Stimulated activated CD8-positive, alpha-beta memory T cell treated with anti-CD3 and anti-CD28 coated beads, Interleukin-2, amount 100 ng/mL, for 48 hours (primary cell): ENCODE measurements at regions not wholly inside any gene's neighbourhood (a gene's known extent, or its start where the extent isn't known, plus 50 kb on each side); places are given as distances from the start of the nearest gene placed in this dataset.

Experiments used
- DNase-seq, 2 donors: peaks; one replicate each; pipeline ENCODE4 v3.0.0-alpha.2; 2020; ENCODE audit warnings: low read depth in 2 of 2

GRCh38 chr18:41545091-41545888 is 409.7 kb upstream of the PIK3C3 start:
- no peak for DNase-seq

DNA sequence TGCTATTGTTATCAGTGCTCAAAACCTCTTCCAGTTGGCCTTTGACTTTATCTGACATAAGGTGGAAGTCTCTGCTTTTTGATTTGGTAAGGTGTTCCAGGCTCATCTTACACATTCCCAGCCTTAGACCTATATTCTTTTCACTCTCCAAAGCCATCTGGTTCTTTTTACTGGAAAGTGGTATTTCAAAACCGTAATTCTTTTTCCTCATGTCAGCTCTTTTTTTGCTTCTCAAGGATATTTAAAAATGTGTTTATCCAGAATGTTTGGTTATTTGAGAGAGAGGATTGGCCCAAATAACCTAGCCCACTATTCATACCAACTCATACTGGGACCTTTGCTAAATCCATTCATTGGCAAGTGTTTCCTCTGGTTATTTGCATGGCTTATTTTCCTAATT is 411.2 kb upstream of the PIK3C3 start:
- no peak for DNase-seq

DNA sequence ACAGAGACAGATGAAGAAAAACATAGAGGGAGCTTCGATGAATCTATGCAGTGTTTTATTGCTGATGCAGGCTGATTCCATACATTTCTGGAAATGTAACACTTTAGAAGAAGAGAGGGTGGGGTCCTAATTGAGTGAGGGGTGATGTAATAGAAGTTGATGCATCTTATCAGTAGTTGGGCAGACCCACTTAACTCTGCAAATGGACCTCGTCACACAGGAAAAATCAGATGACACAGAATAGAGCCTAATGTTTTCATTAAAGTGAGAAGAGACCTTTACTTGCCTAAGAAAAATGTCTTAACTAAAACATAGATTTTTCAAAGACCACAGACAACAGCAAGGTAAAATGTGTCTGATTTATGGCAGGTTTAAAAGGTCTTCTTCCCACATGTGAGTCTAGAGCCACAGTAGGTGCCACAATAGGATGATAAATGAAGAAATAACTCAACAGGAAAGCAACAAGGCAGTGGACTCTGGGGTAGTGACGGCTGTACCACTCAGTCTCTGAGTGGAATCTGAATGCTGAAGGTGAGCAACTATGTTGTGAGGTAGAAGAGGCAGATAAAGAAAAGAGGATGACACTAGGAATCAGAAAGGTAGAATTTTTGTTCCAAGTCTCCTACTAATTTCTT is 414.7 kb upstream of the PIK3C3 start:
- no peak for DNase-seq

DNA sequence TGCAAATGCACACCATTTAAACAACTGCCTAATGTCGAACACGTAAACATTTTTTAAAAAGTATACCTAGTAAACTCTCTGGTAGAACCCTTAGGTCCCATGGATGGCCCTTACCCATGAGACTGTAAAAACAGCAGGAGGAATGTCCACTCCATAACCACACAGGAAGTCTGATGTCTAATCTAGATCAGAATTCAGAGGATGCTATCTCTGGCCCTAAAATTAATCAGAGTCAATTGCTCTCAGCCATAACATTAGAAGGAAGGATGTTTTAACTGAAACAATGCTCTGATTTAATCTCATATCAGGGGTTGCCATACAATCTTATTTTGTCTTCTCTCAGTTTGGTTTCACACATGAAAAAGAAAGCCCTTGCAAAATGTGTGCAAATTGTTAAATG is 416.3 kb upstream of the PIK3C3 start:
- no peak for DNase-seq

- DNase-seq: no peak
Observed at GRCh38 chr18:41537666-41538065, 417.4 kb upstream of the PIK3C3 start.

GRCh38 chr18:41532344-41533086 is 422.5 kb upstream of the PIK3C3 start:
- no peak for DNase-seq

DNA sequence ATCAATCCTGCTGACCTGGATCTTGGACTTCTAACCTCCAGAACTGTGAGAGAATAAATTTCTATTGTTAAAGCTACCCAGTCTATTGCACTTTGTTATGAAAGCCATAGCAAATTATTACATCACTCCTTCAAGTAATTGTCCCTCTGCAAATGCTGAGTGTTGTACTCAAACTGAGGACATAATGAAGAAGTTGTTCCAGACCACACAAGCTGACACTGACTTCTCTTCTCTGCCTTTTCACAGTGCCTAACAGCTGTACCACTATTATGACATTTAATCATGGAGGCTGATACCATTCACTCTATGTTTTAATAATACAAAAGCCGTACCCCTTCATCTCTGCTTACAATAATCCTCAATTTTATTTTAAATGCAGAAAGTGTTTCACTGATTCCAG is 424.1 kb upstream of the PIK3C3 start:
- no peak for DNase-seq

GRCh38 chr18:41529093-41529492 is 425.9 kb upstream of the PIK3C3 start:
- no peak for DNase-seq

DNA sequence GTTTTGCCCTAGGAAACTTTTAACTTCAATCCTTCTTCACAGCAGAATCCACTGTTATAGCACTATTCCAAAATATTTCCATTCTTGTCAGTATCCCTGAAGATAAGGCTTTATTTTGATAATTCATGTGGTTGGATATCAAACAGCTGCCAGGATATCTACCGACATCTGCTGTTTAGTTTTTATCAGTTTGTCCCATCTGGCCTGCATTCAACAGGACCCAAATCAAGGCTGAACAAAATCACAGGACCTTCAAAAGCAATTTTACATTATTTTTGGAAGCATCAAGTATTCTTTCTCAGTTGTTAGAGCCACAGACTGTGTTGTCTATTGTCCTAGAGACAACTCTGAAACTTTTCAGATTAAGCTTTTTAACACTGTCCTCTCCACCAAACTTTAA is 429.0 kb upstream of the PIK3C3 start:
- DNase-seq: no peak

DNA sequence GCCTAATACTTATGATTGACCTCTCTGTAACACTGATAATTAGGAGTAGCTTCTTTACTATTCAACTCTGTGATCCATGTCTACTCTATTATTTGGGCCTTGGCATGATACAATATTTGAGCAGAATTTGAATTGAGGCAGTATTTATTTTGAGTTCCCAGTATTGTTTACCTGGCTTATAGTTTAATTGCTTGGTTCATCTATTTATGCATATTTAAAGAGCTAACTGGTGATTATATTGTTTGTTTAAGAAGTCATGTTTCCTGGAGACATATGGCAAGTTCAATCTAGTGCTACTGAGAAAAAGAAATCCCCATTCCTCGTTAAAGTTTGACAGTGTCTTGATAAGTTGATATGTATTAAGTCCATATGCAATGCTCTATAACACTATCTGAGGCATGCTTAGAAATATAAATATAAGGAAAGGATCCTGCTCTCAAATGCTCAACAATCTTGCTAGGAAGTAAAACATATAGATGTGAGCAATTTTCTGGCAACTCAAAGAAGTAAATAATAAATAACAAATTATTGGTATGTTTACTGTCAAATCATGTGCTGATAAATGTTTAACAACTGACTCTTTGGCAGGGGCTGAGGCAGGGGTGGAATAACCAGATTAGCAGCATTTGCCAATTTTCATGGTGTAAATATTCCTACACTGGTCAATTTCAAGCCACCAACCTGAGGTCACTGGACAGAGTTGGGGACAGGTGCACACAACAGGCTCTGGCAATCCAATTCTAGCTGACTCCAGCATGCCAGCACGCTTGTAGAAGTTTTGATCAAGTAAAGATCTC is 430.2 kb upstream of the PIK3C3 start:
- no peak for DNase-seq

DNA sequence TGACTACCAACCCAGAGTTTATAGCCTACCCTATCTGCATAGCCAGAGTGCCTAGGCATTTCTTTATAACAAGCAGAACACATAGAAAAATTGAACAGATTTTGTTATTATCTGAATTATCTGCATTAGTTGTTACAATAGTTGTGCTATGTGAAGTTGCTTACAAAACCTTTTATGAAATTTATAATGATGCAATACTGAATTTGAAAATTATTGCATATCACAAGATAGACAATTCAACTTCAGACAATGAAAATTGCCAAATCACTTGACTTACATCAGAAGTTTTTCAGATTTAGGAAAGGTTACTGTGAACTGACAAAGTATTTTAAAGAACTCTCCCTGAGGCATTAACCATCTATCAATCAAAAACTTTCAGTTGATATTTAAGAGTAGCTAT is 437.9 kb upstream of the PIK3C3 start:
- DNase-seq: no peak

GRCh38 chr18:41513438-41513837 is 441.6 kb upstream of the PIK3C3 start:
- DNase-seq: no peak

DNA sequence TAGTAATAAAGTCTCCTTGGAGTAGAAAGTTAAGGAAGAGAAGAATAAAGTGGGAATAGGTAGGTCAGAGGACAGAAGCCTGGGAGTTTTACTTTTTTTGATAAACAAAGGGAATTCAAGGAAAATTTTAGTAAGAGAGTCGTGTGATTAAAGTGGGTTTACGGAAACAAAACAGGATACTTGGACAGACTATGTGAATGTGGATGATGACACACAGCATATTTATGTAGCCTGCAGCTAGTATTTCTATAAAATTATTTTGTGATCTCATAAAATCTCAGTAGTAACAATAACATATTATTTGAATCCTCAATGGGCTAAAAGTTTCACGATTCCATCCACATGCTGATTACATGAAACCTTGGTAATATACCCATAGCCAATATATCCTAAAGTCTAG is 450.7 kb upstream of the PIK3C3 start:
- no peak for DNase-seq

- no peak for DNase-seq
Observed at GRCh38 chr18:41501848-41502247, 453.2 kb upstream of the PIK3C3 start.

DNA sequence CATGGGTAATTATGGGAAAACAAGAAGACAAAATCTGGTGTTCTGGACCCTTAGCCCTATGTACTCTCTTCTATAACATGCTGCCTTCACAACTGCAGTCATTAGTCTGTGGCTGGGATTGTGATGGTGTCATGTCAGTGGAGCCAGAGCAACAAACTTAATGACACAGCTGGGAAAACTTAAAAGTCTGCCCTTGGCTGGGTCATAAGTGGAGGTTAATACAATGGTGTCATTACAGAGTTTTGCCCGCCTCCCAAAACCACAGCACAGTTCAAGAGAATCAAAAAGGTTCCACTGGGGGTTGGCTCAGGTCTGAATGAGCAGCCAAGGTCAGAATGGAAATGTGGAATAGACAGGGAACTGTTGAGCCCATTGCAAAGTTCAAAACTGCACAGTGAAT is 455.7 kb upstream of the PIK3C3 start:
- no peak for DNase-seq

DNA sequence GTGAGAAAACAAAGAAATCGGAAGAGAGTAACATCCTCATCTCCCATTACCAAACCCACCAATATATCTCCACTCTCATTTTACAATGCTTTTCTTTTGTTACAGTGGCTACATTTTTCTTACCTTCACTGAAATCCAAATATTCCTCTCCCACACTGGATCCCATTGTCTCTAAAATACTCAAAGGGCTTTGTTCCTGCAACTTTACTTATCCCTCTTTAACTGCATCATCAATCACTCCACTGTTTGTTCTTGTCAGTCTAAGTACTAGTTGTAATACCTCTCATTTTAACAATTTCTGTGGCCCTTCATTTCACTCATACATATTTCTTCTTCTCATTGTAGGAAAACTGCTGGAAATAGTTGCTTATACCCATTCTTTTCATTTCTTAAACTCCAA is 464.2 kb upstream of the PIK3C3 start:
- DNase-seq: no peak

- no peak for DNase-seq
Observed at GRCh38 chr18:41486575-41486974, 468.5 kb upstream of the PIK3C3 start.

- no peak for DNase-seq
Observed at GRCh38 chr18:41484069-41484468, 471.0 kb upstream of the PIK3C3 start.

DNA sequence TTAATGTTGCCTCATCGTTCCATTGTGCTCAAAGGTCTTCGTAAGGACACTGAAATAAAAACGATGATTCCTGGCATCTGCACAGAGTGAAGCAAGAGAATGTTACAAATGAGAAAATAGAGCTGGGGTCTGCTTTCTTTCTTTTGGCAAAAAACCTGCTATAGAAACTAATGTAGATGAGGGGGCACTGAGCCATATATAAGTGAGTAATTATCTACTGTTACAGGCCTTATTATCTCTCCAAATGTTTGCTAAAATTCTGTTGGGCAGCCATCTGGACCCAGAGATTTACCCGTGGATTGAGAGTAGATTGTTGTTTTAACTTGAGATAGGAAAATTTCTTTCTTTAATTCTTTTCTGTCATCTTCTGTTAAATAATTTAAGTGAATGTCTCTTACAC is 472.5 kb upstream of the PIK3C3 start:
- DNase-seq: no peak

GRCh38 chr18:41466436-41467160 is 488.4 kb upstream of the PIK3C3 start:
- DNase-seq: no peak

- DNase-seq: no peak
Observed at GRCh38 chr18:41465386-41465785, 489.6 kb upstream of the PIK3C3 start.
